Amygdala (tissue), 56 donors: ENCODE measurements at regions not wholly inside any gene's neighbourhood (a gene's known extent, or its start where the extent isn't known, plus 50 kb on each side); places are given as distances from the start of the nearest gene placed in this dataset.

Experiments used
- DNase-seq, 56 donors: peaks; one replicate each; lab custom pipeline; 2025; lab: John Stamatoyannopoulos, UW

DNA sequence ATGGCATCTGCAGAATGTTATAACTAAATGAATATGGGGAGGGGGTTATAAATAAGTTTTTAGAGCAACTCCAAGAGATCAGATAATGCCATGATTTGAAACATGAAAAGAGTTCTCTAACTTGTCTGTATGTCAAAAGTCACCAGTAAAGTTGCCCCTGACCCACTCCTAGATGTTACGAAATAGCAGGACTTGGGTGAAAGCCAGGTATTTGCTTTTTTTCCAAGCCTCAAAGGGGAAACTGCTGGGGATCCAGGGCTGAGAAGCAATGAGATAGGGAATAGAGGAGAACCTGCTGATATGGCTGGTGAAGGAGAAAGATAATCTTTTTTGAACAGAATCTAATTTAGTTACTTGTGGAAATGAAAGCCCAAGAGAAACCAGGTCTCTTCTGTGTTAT lies 191.5 kb upstream of the CDH20 start:
- DNase-seq, result no peak

DNA sequence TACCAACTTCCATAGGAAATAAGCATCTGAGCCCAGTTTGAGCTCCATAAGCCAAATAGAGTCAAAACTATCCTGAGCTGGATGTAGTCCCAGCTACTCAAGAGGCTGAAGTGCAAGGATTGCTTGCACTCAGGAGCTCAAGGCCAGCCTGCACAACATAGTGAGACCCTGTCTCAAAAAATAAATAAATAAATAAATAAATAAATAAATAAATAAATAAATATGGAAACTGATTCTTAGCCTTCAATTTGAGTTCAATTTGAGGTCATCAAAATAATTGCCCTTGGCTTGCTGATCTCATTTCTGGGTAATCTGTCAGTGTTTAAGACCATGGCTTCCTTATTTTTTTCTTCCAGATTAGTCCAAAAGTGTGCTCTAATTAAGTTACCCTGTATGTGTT lies 184.9 kb upstream of the CDH20 start:
- DNase-seq, result no peak

DNA sequence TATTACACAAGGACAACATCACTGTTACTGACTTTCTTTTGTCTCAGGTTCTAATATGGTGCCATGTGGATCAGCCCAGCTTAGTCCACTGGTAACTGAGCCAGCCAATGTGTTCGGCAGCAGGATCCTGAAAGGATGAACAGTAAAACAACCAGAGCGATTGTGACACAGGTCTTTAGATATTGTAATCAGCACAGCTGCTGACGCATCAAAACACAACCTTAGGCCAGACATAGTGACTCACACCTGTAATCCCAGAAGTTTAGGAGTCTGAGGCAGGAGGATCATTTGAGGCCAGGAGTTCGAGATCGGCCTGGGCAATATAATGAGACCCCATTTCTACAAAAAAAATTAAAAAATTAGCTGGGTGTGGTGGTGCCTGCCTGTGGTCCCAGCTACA lies 183.4 kb upstream of the CDH20 start:
- no peak for DNase-seq

DNA sequence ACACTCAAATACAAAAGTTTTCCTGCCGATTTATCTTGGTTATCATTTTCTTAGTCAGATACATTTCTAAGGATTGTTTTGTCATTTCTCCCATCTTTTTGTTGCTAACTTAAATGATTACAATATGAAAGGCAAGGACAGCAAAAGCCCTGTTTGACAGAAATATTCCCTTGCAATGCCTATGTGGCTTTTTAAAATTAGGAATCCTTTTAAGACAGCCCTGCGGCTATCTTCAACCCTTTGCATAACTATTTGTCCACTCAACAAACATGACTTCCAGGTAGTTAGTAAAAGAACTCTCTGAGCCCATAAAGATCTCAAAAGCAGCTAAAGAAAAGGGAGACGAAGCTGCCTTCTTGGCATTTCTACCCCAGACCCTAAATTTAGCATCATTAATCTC lies 179.7 kb upstream of the CDH20 start:
- no peak for DNase-seq

DNA sequence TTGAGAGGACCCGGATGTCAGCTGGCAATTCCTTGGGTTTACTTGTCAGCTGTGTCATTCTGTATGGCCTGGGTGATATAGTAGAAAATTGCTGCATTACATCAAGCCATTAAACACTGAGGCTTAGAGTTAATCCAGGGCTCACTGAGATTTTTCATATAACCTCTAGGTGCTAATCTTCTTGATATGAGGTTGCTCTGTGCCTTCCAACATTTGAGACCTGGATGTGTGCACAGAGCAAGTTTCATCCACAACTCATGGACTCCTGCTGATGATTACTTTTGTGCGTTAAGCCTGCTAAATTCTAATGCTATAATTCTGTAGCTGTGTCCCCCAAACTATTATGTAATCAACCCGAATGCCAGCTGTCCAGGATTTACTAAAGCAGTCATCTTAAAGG lies 178.4 kb upstream of the CDH20 start:
- no peak for DNase-seq

DNA sequence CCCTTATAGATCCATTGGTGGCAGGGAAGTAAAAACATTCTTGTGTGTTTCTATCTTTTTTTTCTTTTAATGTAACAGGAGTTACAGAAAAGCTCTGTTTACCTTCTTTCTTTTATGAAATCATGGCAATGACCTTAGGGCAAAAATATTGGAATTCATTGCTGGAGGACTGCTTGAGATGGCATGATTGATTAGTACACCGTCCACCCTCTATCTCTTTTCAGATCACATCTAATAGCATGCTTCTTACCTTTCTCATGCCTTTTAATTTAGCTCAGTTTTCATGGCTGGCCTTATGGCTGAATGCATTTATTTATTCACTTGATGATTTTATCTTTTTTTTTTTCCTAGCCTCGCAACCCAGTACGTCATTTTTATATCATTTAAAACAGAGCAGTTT lies 177.6 kb upstream of the CDH20 start:
- DNase-seq, result no peak

DNA sequence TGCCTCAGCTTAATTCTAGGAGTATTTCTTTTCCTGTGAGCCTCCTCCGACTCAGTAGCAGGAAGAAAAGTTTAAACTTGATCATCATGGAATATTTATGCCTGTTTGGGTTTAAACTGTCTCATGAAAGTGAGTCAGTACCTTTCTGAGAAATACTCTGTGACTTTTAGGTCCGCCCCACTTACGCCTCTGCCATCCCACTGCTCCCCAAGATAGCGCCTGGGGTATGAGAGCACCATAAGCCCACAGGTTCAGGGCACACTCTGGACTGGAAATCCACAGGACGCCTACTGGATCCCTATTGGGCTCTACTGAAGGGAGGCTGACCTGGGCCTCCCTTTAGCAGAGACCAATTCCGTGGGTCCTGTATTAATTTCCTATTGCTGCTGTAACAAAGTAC lies 175.8 kb upstream of the CDH20 start:
- no peak for DNase-seq

DNA sequence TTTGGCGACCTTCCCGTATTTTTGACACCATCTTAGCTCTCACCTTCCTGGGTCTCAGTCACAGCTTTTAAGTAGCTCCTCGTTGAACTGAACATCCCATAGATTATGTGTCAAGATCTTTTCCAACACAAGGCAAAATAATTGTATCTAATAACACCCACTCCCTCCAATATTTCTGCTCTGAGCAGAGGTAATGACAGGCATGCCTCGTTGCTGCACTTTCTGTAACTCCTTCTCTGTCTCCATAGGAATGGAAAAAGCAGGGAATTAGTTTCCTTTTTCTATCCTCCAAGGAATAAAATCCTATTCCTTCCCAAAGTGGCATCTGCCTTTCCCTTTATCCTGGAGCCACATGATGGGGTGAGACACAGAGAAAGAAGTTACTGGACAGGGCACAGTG lies 174.0 kb upstream of the CDH20 start:
- no peak for DNase-seq

DNA sequence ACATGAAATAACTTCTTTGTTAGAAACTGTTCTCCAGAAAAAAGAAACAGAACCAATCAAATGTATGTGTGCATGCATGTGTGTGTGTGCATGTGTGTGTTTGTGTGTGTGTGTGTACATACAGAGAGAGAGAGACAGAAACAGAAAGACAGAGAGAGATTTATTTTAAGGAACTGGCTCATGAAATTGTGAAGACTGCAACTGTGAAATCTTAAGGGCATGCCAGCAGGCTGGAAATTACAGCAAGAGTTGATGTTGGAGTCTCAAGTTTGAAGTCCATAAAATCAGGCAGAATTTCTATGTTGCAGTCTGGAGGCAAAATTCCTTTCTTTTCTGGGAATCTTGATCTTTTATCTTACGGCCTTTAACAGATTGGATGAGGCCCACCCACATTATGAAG lies 168.9 kb upstream of the CDH20 start:
- DNase-seq, result no peak

DNA sequence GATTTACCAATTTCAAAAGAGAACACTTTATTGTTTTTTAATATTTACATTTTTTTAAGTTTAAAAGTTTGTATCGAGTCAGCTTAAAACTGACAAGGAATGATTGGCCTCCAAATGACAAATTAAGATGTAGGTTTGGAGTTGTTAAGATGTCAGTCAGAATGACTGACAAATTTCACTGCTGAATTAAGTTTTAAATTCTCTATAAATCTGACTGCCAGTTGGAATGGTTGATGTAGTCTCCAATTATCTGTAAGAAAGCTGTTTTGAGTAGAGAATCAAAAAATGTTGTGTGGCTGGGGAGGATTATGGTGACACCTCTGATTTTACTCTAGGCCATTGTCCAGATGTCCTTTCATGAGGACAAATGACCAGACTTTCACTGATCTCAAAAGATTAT lies 165.3 kb upstream of the CDH20 start:
- no peak for DNase-seq

DNA sequence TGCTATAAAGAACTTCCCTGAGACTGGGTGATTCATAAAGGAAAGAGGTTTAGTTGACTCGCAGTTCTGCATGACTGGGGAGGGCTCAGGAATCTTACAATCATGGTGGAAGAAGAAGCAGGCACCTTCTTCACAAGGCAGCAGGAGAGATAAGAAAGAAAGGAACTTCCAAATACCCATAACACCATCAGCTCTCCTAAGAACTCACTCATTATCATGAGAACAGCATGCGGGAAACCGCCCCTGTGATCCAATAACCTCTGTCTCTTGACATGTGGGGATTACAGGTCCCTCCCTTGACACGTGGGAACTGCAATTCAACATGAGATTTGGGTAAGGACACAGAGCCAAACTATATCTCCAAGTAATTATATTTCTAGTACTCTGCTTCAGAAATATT lies 163.8 kb upstream of the CDH20 start:
- DNase-seq, result no peak

DNA sequence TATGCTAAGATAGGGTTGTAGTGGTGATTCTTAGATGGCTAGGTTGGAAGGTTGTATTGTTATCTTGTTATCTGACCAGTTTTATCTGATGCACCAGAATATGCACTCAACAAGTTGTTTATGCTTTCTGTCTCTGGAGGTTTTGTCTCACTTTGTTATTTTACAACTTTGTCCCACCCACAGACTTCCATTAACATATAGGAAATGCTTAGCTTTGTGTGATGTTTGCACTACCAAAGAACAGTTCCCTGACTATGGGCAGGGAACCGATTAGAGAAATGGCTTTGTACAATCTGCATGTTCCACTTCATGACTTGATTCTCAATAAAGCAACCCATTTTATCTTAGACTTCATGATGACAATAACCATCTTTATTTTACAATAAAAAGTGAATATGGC lies 160.6 kb upstream of the CDH20 start:
- no peak for DNase-seq

DNA sequence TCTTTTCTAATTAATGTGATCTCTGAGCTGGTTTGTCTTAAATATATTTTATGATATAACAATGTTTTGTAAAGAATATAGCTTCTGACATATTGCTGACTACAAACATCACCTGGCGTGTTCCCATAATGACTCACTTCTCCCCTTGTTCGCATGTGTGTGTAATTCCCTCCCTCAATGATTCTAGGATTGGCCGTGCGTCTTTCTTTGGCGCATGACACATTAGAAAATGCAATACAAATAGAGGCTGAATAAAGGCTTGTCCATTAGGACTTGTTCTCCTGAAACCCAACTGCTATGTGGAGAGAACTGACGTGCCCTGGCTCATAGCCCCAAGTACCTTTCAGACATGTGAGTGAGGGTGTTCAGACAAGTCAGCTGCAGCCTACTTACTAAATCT lies 159.7 kb upstream of the CDH20 start:
- DNase-seq, result no peak

DNA sequence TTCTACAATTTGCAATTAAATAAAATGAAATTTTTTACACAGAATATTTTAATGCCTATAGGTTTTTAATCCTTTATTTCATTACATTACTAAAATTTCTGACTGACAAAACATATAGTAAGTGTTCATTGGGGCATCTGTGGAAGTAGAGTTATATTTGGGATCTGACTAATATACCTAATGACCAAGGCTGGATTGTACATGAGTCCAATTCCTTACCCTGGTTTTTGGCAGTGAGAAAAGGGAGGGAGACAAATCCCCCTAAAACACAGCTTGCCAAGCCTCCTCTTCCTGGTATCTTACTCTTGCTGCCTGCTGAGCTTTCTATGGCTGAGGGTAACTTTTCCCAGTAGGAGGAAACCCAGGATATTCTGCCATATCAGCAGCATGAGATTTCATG lies 149.4 kb upstream of the CDH20 start:
- DNase-seq, result no peak

DNA sequence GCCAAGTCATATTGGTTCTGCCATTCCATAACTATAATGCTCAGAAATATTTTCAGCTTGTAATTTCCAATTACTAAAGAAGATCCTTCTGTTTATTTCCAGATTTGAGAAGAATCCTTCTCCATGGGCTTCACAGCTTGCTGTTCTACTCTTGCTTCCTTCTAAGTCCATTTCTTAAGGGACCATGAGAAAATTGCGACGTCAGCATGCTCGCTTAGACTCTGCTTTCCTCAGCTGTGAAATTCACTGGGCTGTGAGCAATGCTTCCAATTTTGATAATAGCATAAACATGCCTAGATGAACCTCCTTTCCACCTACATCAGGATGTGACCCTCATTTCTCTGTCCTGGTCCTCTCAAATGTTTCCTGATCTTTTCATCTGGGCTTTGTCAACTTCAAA lies 145.3 kb upstream of the CDH20 start:
- no peak for DNase-seq

DNA sequence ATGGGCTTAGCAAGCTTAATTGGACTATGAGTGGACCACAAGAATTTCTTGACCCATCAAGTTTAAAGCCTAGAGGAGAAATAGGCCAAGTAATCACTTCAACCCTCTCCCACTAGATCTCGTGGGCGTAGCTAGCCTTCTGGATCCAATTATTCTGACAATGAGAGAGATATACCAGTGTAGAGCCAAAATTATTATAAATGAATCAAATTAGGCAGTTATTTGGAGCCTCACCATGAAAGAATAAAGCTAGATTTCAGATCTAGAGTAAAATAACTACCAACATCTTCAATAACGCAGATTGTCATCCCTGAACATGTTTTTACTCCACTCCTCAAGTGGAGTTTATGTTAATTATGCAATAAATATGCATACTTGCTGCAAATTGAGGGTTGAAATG lies 143.9 kb upstream of the CDH20 start:
- no peak for DNase-seq

DNA sequence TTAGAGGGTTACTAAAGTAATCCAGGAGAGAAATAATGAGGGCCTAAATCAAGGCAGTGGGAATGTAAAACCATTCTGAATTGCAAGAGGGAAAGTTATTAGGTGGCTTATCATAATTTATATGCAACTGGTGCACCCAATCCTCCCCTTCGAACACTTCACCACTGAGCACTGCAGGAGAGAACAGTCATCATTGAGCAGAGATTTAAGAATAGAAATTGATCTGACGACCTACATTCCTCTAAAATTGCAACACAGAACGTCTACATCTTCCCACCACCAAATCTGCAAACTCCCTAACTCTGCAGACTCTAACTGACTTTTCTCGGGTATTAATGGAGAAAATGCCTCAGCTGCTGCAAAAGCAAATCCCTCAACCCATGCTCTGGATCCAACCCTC lies 138.5 kb upstream of the CDH20 start:
- no peak for DNase-seq

DNA sequence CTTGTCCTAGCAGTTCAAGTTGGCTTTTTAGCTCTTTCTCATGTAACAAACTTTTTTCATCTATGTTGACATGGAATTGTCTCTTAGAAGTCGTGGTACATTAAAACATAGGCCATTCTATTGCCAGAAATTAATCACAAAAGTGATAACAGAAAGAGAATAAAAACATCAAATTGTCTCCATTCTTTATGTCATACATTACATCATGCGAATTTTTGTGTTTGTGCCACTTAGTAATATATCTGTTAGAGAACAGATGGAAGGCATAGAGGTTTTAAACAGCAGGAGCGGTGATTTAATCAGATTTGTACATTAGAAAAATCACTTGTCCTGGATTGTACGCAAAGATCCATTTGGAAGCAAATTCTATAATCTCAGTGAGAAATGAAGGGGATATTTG lies 136.5 kb upstream of the CDH20 start:
- no peak for DNase-seq

DNA sequence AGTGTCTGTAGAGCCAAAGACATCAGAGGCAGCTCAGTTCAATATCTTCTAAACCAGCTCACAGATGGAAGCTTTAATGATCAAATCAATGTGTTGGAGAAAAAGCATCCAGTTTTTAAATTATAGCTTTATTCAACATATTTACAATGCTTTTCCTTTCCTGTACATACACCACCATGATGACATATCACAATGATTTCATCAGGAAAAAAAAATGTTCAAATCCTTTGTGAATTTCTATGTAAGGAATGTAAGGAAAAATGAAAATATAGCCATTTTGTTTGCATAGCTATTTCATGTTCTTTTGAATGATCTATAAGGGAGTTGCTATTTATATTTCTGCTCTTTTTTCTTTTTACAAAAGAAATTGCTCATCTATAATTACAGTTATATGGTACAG lies 134.7 kb upstream of the CDH20 start:
- DNase-seq, result no peak

DNA sequence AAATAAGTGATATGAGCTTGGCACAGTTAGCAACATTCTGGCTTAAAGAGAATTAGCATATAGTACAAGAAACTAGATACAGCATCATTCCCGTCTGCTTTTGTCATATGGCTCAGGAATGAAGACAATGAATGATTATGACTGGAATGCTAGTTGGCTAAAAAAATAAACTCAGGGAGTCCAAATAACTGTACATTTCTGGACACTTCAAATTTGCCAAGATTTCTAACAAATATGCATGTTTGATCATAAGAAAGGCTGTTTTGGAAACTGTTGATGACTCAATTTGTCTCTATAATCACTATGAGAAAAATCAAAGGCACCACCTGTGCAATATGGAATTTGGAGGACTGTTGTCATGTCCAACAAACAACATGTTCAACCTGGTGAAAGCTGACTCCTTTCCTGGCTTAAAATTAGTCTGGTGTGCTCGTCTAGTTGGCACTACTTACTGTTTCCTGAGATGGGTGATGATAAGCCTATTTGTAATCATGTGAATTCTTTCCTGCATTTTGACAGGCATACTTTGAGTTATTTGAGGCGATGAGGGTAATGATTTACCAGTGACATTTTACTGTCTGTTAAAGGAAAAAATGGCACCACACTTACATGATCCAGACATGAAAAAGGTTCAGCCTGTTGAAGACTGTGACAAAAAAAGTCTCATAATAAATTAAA lies 133.9 kb upstream of the CDH20 start:
- no peak for DNase-seq

DNA sequence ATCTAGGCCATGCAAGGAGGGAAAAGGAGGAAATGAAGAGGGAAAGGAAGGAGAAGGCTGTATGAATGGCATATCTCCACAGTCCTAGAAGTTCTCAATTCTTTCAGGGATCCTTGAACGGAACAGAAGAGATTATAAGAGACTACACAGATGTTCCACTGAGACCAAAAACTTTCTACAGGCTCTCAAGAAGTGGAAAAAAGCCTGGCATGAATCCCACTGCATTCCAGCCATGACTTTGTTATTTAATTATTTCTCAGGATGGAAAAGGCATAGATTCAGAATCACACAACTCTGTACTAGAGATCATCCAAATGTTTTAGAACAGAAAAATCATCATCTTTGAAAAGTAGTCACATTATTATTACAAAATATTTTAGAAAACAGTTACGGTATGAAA lies 131.7 kb upstream of the CDH20 start:
- DNase-seq, result no peak

DNA sequence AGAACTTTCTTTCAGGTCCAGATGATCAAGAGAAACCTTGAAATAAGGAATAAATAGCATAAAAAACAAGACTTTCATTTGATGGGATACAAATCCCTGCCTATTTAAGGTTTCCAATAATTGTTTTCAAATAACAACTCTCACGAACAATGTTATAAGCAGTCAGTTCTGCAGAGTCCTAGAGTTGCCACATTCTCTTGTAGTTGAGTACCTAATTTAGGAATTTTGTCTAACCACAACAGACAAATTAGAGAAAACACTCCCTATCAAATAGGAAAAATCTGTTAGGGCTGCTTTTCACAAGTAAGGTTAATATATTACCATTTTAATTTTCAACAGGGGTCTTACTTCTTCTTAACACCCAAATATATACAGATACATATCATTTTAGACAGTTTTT lies 130.1 kb upstream of the CDH20 start:
- DNase-seq, result no peak

DNA sequence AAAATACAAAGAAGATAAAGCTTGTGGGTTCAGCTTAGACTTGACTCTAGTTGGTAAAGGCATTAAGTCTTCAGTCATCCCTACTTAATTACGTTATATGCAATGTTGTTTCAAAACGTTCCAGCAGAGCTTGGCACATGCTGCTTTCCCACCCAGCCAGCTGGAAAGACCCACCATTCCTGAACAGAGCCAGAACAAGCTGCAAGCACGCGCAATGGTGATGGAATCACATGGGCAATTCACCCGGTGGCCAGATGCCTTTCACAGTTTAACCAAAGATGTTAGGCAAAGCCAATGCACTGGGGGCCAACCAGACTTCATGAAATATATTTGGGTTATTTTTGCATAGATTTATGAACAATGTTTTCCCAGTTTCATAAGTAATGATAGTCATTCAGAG lies 123.4 kb upstream of the CDH20 start:
- no peak for DNase-seq

DNA sequence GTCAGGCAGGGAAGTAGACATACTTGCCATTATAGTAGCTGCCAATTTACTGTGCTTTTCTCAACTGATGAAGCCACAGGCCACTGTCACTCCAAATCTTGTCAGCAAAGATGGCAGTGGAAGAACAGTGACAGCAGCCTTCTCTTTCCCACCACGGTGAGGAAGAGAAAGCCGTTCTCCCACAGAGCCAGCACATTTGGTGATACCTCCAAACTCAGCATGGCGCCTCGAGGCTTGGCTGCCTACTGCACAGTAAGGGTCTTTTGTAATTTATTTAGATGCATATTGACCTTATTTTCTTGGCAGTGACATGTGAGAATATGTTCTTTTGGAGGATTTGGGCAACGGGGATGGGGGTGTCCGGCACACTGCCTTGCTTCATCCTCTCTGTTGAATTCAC lies 117.2 kb upstream of the CDH20 start:
- no peak for DNase-seq
